ENCODE measurements at regions not wholly inside any gene's neighbourhood (a gene's known extent, or its start where the extent isn't known, plus 50 kb on each side); places are given as distances from the start of the nearest gene placed in this dataset.

DNA sequence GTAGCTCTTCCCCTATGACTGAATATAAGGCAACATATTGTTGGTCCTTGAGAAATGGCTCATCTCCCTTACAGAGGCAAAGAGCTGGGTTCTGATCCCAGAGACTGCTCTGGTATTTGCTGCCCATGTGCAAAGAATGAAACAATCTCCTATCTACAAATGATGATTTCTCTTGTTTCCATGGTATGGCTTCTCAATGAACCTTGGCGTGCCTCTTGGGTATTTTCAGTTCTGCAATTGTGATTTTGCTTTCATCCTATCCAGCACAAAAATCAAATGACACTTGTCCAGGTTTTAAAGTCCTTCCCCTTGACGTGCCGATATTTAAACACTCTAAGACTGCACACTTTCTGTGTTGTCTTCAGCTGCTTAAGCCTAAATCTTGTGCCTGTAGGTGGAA, 109.8 kb upstream of the NR2F2 start:
- TF ChIP-seq, protein P1, sequence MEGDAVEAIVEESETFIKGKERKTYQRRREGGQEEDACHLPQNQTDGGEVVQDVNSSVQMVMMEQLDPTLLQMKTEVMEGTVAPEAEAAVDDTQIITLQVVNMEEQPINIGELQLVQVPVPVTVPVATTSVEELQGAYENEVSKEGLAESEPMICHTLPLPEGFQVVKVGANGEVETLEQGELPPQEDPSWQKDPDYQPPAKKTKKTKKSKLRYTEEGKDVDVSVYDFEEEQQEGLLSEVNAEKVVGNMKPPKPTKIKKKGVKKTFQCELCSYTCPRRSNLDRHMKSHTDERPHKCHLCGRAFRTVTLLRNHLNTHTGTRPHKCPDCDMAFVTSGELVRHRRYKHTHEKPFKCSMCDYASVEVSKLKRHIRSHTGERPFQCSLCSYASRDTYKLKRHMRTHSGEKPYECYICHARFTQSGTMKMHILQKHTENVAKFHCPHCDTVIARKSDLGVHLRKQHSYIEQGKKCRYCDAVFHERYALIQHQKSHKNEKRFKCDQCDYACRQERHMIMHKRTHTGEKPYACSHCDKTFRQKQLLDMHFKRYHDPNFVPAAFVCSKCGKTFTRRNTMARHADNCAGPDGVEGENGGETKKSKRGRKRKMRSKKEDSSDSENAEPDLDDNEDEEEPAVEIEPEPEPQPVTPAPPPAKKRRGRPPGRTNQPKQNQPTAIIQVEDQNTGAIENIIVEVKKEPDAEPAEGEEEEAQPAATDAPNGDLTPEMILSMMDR (IDR thresholded peaks at IDR 0.05), result no peak
- no peak for TF ChIP-seq POLR2A (IDR thresholded peaks at IDR 0.05)

Measured in body of pancreas (tissue), 4 donors.